ENCODE measurements at regions not wholly inside any gene's neighbourhood (a gene's known extent, or its start where the extent isn't known, plus 50 kb on each side); places are given as distances from the start of the nearest gene placed in this dataset.

- Histone ChIP-seq H3K9me3 (ENCODE audit: control insufficient read depth in 2 of 2, insufficient read depth in 1 of 2, low read length in 1 of 2) (no peaks in the 10 kb centered on the region), H3K36me3 (ENCODE audit: control insufficient read depth in 2 of 2, insufficient read depth in 2 of 2, low read length in 1 of 2) (no peaks in the 10 kb centered on the region), H3K27me3 (ENCODE audit: control insufficient read depth in 2 of 2, insufficient read depth in 1 of 2, low read length in 1 of 2) (no peaks in the 10 kb centered on the region), H3K4me1 (ENCODE audit: control insufficient read depth in 2 of 2, insufficient read depth in 2 of 2, low read length in 2 of 2) (no peaks in the 10 kb centered on the region), H3K4me3 (ENCODE audit: low read length in 2 of 2) (no peak overlapping the region), H3K27ac (ENCODE audit: low read depth in 1 of 2, low read length in 1 of 2) (no peak overlapping the region)
- no peak for DNase-seq (ENCODE audit: low read depth in 6 of 9, low spot score in 9 of 9)
- 86% methylated on average over 2 of the region's 2 CpGs for WGBS
These were observed 52.5 kb upstream of the C11orf58 start for GRCh38 chr11:16685914-16686313.

DNA sequence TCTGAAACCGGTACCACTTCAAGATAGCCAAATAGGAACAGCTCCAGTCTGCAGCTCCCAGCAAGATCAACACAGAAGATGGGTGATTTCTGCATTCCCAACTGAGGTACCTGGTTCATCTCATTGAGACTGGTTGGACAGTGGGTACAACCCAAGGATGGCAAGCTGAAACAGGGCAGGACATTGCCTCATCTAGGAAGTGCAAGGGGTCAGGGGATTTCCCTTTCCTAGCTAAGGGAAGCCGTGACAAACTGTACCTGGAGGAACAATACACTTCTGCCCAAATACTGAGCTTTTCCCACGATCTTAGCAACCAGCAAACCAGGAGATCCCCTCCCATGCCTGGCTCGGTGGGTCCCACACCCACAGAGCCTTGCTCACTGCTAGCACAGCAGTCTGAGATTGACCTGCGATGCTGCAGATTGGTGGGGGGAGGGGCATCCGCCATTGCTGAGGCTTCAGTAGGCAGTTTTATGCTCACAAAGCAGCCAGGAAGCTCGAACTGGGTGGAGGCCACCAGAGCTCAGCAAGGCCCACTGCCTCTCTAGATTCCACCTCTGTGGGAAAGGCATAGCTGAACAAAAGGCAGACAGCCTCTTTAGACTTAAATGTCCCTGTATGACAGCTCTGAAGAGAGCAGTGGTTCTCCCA lies 59.9 kb upstream of the C11orf58 start:
- DNase-seq (ENCODE audit: low read depth in 6 of 9, low spot score in 9 of 9): no peak
- no peaks in the 10 kb centered on the region for H3K36me3 ChIP-seq (ENCODE audit: control insufficient read depth in 2 of 2, insufficient read depth in 2 of 2, low read length in 1 of 2)

DNA sequence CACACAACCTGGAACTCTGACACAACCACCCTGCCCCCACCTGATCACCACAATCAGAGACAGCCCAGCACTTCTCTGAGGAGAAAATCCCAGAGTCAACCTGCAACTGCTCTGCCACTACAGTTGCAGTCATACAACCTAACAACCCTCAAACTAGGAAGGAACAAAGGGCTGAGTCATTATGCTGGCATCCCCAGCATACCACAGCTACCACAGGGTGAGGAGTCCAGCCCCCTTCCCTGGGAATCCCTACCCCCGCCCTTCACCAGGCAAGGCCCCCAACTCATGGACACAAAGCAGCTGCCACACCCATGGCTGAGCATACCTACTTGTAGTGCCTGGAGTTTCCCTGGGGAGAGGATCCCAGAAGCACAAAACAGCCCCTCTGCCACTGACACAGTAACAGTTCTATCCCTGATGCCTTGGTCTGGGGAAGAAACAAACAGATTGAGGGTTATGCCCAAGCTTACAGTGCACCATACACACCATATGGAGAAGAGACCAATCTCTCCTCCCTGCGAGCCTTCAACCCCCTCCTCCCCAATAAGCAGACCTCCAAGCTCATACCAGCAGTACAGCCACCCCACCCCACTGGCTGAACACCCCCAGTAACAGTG lies 68.5 kb upstream of the C11orf58 start:
- no peaks in the 10 kb centered on the region for H3K36me3 ChIP-seq (ENCODE audit: control insufficient read depth in 2 of 2, insufficient read depth in 2 of 2, low read length in 1 of 2)
- DNase-seq (ENCODE audit: low read depth in 6 of 9, low spot score in 9 of 9): no peak
- no peaks in the 10 kb centered on the region for H3K4me1 ChIP-seq (ENCODE audit: control insufficient read depth in 2 of 2, insufficient read depth in 2 of 2, low read length in 2 of 2)
- H3K9me3 ChIP-seq (ENCODE audit: control insufficient read depth in 2 of 2, insufficient read depth in 1 of 2, low read length in 1 of 2): no peaks in the 10 kb centered on the region
- H3K27me3 ChIP-seq (ENCODE audit: control insufficient read depth in 2 of 2, insufficient read depth in 1 of 2, low read length in 1 of 2): no peaks in the 10 kb centered on the region
- 95% methylated on average over 2 of the region's 2 CpGs for WGBS
- no peak overlapping the region for H3K27ac ChIP-seq (ENCODE audit: low read depth in 1 of 2, low read length in 1 of 2)
- H3K4me3 ChIP-seq (ENCODE audit: low read length in 2 of 2): no peak overlapping the region

More for the DNA sequence above, 59.9 kb upstream of the C11orf58 start:
- H3K27me3 ChIP-seq (ENCODE audit: control insufficient read depth in 2 of 2, insufficient read depth in 1 of 2, low read length in 1 of 2): no peaks in the 10 kb centered on the region
- no peaks in the 10 kb centered on the region for H3K4me1 ChIP-seq (ENCODE audit: control insufficient read depth in 2 of 2, insufficient read depth in 2 of 2, low read length in 2 of 2)
- no peaks in the 10 kb centered on the region for H3K9me3 ChIP-seq (ENCODE audit: control insufficient read depth in 2 of 2, insufficient read depth in 1 of 2, low read length in 1 of 2)
- H3K27ac ChIP-seq (ENCODE audit: low read depth in 1 of 2, low read length in 1 of 2): no peak overlapping the region
- no peak overlapping the region for H3K4me3 ChIP-seq (ENCODE audit: low read length in 2 of 2)
- 62% methylated on average over 7 of the region's 7 CpGs for WGBS

- Histone ChIP-seq H3K4me1 (ENCODE audit: control insufficient read depth in 2 of 2, insufficient read depth in 2 of 2, low read length in 2 of 2) (no peaks in the 10 kb centered on the region), H3K36me3 (ENCODE audit: control insufficient read depth in 2 of 2, insufficient read depth in 2 of 2, low read length in 1 of 2) (no peaks in the 10 kb centered on the region), H3K27ac (ENCODE audit: low read depth in 1 of 2, low read length in 1 of 2) (no peak overlapping the region), H3K4me3 (ENCODE audit: low read length in 2 of 2) (no peak overlapping the region), H3K27me3 (ENCODE audit: control insufficient read depth in 2 of 2, insufficient read depth in 1 of 2, low read length in 1 of 2) (no peaks in the 10 kb centered on the region), H3K9me3 (ENCODE audit: control insufficient read depth in 2 of 2, insufficient read depth in 1 of 2, low read length in 1 of 2) (peaks cover 0 to 3% of the 10 kb centered on the region in 2 donors)
- 85% methylated on average over 9 of the region's 9 CpGs for WGBS
- DNase-seq (ENCODE audit: low read depth in 6 of 9, low spot score in 9 of 9): no peak
These were observed 105.9 kb upstream of the C11orf58 start for GRCh38 chr11:16632295-16633200.

DNA sequence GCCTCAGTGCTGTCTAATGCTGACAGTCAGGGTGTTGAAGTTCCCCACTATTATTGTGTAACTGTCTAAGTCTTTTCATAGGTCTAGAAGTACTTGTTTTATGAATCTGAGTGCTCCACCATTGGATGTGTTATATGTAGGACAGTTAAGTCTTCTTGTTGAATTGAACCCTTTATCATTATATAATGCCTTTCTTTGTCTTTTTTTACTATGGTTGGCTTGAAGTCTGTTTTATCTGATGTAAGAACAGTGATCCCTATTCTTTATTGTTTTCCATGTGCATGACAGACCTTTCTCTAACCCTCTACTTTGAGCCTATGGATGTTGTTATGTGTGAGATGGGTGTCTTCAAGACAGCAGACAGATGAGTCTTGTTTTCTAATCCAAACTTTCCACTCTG lies 107.8 kb upstream of the C11orf58 start:
- H3K4me3 ChIP-seq (ENCODE audit: low read length in 2 of 2): no peak overlapping the region
- H3K4me1 ChIP-seq (ENCODE audit: control insufficient read depth in 2 of 2, insufficient read depth in 2 of 2, low read length in 2 of 2): no peaks in the 10 kb centered on the region
- no peaks in the 10 kb centered on the region for H3K27me3 ChIP-seq (ENCODE audit: control insufficient read depth in 2 of 2, insufficient read depth in 1 of 2, low read length in 1 of 2)
- peaks cover 0 to 2% of the 10 kb centered on the region in 2 donors for H3K9me3 ChIP-seq (ENCODE audit: control insufficient read depth in 2 of 2, insufficient read depth in 1 of 2, low read length in 1 of 2)
- H3K27ac ChIP-seq (ENCODE audit: low read depth in 1 of 2, low read length in 1 of 2): no peak overlapping the region
- no peaks in the 10 kb centered on the region for H3K36me3 ChIP-seq (ENCODE audit: control insufficient read depth in 2 of 2, insufficient read depth in 2 of 2, low read length in 1 of 2)
- DNase-seq (ENCODE audit: low read depth in 6 of 9, low spot score in 9 of 9): no peak

DNA sequence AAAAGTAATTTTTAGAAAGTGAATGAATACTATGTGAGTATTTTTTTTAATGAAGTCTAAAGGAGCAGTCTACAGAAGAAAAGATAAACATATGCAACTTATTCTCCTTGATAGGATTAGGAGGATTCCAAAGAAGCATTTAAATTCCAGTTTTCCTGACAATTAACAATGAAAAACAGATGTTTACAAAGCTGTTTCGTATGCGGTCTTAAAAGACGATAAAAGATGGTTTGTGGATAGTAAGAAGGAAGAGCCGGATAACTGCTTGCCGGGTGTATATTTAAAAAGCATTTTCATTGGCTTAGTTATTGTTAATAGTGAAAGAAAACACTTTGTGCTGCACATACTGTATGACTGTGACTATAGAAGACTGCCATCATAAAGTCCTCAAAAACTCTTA lies 120.0 kb upstream of the C11orf58 start:
- H3K36me3 ChIP-seq (ENCODE audit: control insufficient read depth in 2 of 2, insufficient read depth in 2 of 2, low read length in 1 of 2): no peaks in the 10 kb centered on the region
- peaks cover 18 to 25% of the 10 kb centered on the region in 2 donors for H3K27me3 ChIP-seq (ENCODE audit: control insufficient read depth in 2 of 2, insufficient read depth in 1 of 2, low read length in 1 of 2)
- no peaks in the 10 kb centered on the region for H3K9me3 ChIP-seq (ENCODE audit: control insufficient read depth in 2 of 2, insufficient read depth in 1 of 2, low read length in 1 of 2)
- WGBS: 90% methylated on average over 5 of the region's 5 CpGs
- peaks cover 0 to 1% of the 10 kb centered on the region in 2 donors for H3K4me1 ChIP-seq (ENCODE audit: control insufficient read depth in 2 of 2, insufficient read depth in 2 of 2, low read length in 2 of 2)
- DNase-seq (ENCODE audit: low read depth in 6 of 9, low spot score in 9 of 9): no peak
- H3K4me3 ChIP-seq (ENCODE audit: low read length in 2 of 2): no peak overlapping the region
- H3K27ac ChIP-seq (ENCODE audit: low read depth in 1 of 2, low read length in 1 of 2): no peak overlapping the region

DNA sequence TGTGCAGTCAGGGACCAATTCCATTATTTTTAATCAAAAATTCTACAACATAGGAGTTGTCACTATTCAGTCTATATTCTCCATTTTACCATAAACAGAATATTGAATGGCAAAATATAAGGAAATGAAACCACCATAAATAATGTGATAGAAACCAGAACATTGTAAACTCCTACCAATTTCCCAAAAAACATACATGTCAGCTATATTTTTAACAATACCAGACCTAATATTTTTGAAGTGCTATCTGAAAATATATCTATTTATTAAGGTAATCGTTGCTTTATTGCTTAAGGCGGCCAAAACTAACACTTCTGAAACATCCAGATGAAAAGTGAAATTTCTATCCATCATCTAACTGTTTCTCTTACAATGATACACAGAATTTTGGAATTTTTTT lies 123.0 kb upstream of the C11orf58 start:
- peaks cover 45 to 54% of the 10 kb centered on the region in 2 donors for H3K27me3 ChIP-seq (ENCODE audit: control insufficient read depth in 2 of 2, insufficient read depth in 1 of 2, low read length in 1 of 2)
- no peaks in the 10 kb centered on the region for H3K9me3 ChIP-seq (ENCODE audit: control insufficient read depth in 2 of 2, insufficient read depth in 1 of 2, low read length in 1 of 2)
- peaks cover 0 to 3% of the 10 kb centered on the region in 2 donors for H3K4me1 ChIP-seq (ENCODE audit: control insufficient read depth in 2 of 2, insufficient read depth in 2 of 2, low read length in 2 of 2)
- no peaks in the 10 kb centered on the region for H3K36me3 ChIP-seq (ENCODE audit: control insufficient read depth in 2 of 2, insufficient read depth in 2 of 2, low read length in 1 of 2)
- no peak overlapping the region for H3K27ac ChIP-seq (ENCODE audit: low read depth in 1 of 2, low read length in 1 of 2)
- no peak for DNase-seq (ENCODE audit: low read depth in 6 of 9, low spot score in 9 of 9)
- H3K4me3 ChIP-seq (ENCODE audit: low read length in 2 of 2): no peak overlapping the region
- WGBS: 39% methylated on average over 2 of the region's 2 CpGs

DNA sequence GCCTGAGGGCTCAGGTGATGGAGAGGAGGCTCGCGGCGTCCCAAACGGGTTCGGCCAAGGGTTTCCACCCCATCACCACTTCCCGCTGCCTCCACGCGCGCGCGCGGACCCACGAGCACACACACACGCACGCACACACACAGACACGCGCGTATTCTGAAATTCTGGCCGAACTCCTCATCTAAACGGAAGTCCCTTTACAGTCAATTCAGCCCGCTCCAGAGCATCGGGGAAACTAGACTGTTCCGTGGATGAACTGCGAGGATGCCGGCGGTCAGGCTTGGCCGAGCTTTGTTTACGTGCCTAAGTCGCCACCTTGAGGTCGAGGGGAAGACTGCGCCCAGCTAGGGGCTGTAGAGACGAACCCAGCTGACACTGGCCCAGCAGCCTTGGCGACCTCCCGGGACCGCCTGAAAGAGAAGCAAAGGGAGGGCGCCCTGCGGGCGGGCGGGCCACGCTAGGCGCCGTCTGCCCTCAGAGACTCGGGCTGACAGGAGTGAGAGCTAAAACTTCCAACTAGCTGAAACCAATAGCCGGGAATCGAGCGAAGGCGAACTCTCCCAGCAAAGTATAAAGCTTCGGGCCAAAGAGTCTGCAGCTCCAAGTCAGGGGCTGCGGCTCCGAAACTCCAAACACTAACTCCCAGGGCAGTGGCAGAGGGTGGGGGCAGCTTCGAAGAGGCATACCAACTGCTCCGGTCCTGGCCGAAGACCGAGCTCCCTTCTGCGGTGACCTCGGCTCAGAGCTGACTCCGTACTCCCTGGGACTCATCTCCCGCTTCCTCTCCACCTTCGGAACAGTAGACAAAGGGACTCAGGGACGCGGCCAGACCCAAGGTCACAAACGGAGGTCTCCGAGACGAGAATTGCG lies 124.7 kb upstream of the C11orf58 start:
- 2% methylated on average over 65 of the region's 65 CpGs for WGBS
- DNase-seq (ENCODE audit: low read depth in 6 of 9, low spot score in 9 of 9): peak in 6 of 9 donors; percentile 21 to 63 (median 32)
- peaks cover 62 to 71% of the 10 kb centered on the region in 2 donors for H3K27me3 ChIP-seq (ENCODE audit: control insufficient read depth in 2 of 2, insufficient read depth in 1 of 2, low read length in 1 of 2)

More for the DNA sequence above, 124.7 kb upstream of the C11orf58 start:
- peak overlapping the region; percentile 12 to 22 for H3K4me3 ChIP-seq (ENCODE audit: low read length in 2 of 2)
- H3K36me3 ChIP-seq (ENCODE audit: control insufficient read depth in 2 of 2, insufficient read depth in 2 of 2, low read length in 1 of 2): no peaks in the 10 kb centered on the region
- H3K27ac ChIP-seq (ENCODE audit: low read depth in 1 of 2, low read length in 1 of 2): no peak overlapping the region
- peaks cover 0 to 3% of the 10 kb centered on the region in 2 donors for H3K4me1 ChIP-seq (ENCODE audit: control insufficient read depth in 2 of 2, insufficient read depth in 2 of 2, low read length in 2 of 2)
- H3K9me3 ChIP-seq (ENCODE audit: control insufficient read depth in 2 of 2, insufficient read depth in 1 of 2, low read length in 1 of 2): no peaks in the 10 kb centered on the region
